A549 (cell line): ENCODE measurements at regions not wholly inside any gene's neighbourhood (a gene's known extent, or its start where the extent isn't known, plus 50 kb on each side); places are given as distances from the start of the nearest gene placed in this dataset.
A peak's percentile ranks its signal among the peaks of the same experiment; 100 is the strongest.

Experiments
- ATAC-seq, 2 experiments: fragments of 200-7000 bp in 1 of 2; fragments of >200 bp in 1 of 2; cut with Nextera tagmentation in 1 of 2; cut with Tn5 transposase in 1 of 2; 3 replicates each; pipeline versions ENCODE4 v1.8.0 to v1.9.1; 2018 to 2020; ENCODE audit warnings: mild to moderate bottlenecking in 1 of 2, moderate library complexity in 1 of 2
- CTCF ChIA-PET: fragments of 300-600 bp; sonication (Branson Sonifier 250); formaldehyde crosslinking; extraction: SDS; loops from one replicate; lab custom pipeline; 2021; ENCODE audit warnings: antibody characterized with exemption, inconsistent platforms; lab: Yijun Ruan, JAX
- POLR2A ChIA-PET: fragments of 350-600 bp; formaldehyde crosslinking; extraction: SDS; loops from one replicate; lab custom pipeline; 2021; ENCODE audit warnings: antibody characterized with exemption, inconsistent platforms; lab: Yijun Ruan, JAX
- DNase-seq, 2 experiments: peaks; one replicate each; pipeline versions ENCODE4 v3.0.0 to v3.0.0-alpha.2; 2011 to 2016; ENCODE audit warnings: low read depth in 1 of 2, low spot score in 1 of 2
- FAIRE-seq: peaks from 2 replicates; lab custom pipeline; 2011; peaks lifted over from hg19 to GRCh38; lab: Jason Lieb, UNC
- H3K27ac ChIP-seq, 2 experiments: fragments of >200 bp; sonication (Bioruptor Twin); formaldehyde crosslinking; 3 replicates each; pipeline ENCODE4 v1.5.1; 2016 to 2017
- H3K4me1 ChIP-seq: fragments of >200 bp; sonication (Bioruptor Twin); formaldehyde crosslinking; 3 replicates; pipeline ENCODE4 v1.6.1; 2016
- H3K4me2 ChIP-seq: fragments of >200 bp; sonication (Bioruptor Twin); formaldehyde crosslinking; 3 replicates; pipeline ENCODE4 v1.6.1; 2016
- H3K4me3 ChIP-seq: fragments of >200 bp; sonication (Bioruptor Twin); formaldehyde crosslinking; 3 replicates; pipeline ENCODE4 v1.5.1; 2016
- H3K9me3 ChIP-seq: fragments of >200 bp; sonication (Bioruptor Twin); formaldehyde crosslinking; 3 replicates; pipeline ENCODE4 v1.6.1; 2016
- BHLHE40 ChIP-seq: IDR thresholded peaks from 2 replicates; pipeline ENCODE4 v1.6.1; 2012; ENCODE audit warnings: low read depth, low read length, inconsistent platforms
- CEBPB ChIP-seq, 2 experiments: fragments of >200 bp in 1 of 2; sonication (Bioruptor Twin) in 1 of 2; formaldehyde crosslinking in 1 of 2; IDR thresholded peaks; 2 replicates each; pipeline ENCODE4 v1.6.1; 2012 to 2016
- CHD4 ChIP-seq: fragments of 200-600 bp; sonication (generic); IDR thresholded peaks from 2 replicates; pipeline ENCODE4 v1.6.1; 2016; ENCODE audit warnings: antibody characterized with exemption, mild to moderate bottlenecking, borderline replicate concordance
- CTCF ChIP-seq: fragments of >200 bp; sonication (Bioruptor Twin); formaldehyde crosslinking; IDR thresholded peaks from 3 replicates; pipeline ENCODE4 v1.5.1; 2016
- FOSB ChIP-seq: fragments of 250-450 bp; sonication (Bioruptor Pico); IDR thresholded peaks from 2 replicates; pipeline ENCODE4 v1.5.0; 2020; ENCODE audit warnings: mild to moderate bottlenecking, moderate library complexity
- FOSL2 ChIP-seq, 2 experiments: fragments of 450-650 bp in 1 of 2; fragments of >200 bp in 1 of 2; sonication (Bioruptor Twin) in 1 of 2; formaldehyde crosslinking; IDR thresholded peaks; 2 replicates each; pipeline versions ENCODE4 v1.5.0 to v1.6.1; 2016 to 2020; ENCODE audit warnings: mild to moderate bottlenecking in 1 of 2, moderate library complexity in 1 of 2
- GATA3 ChIP-seq: IDR thresholded peaks from 2 replicates; pipeline ENCODE4 v1.6.1; 2012; ENCODE audit warnings: borderline replicate concordance
- KDM5A ChIP-seq: fragments of 200-600 bp; sonication (generic); IDR thresholded peaks from 2 replicates; pipeline ENCODE4 v1.6.1; 2016; ENCODE audit warnings: antibody characterized with exemption, mild to moderate bottlenecking
- MAFK ChIP-seq: fragments of 450-650 bp; IDR thresholded peaks from 2 replicates; pipeline ENCODE4 v1.6.1; 2014; ENCODE audit not compliant: partially characterized antibody
- NPAS2 ChIP-seq: fragments of 250-450 bp; sonication (Bioruptor Pico); IDR thresholded peaks from 2 replicates; pipeline ENCODE4 v1.8.0; 2022; ENCODE audit warnings: mild to moderate bottlenecking, moderate library complexity, borderline replicate concordance
- RAD21 ChIP-seq, 2 experiments: fragments of >200 bp in 1 of 2; sonication (Bioruptor Twin) in 1 of 2; formaldehyde crosslinking in 1 of 2; IDR thresholded peaks in 1 of 2; conservative IDR thresholded peaks in 1 of 2; 2 replicates in 1 of 2; 3 replicates in 1 of 2; pipeline ENCODE4 v1.6.1; 2012 to 2018; ENCODE audit warnings: inconsistent platforms in 1 of 2
- SMC3 ChIP-seq: fragments of >200 bp; sonication (Bioruptor Twin); formaldehyde crosslinking; IDR thresholded peaks from 3 replicates; pipeline ENCODE4 v1.6.1; 2018; ENCODE audit warnings: inconsistent platforms
- USF2 ChIP-seq: fragments of 450-650 bp; IDR thresholded peaks from 2 replicates; pipeline ENCODE4 v1.6.1; 2014; ENCODE audit warnings: antibody characterized with exemption
- ZC3H11A ChIP-seq: fragments of 450-650 bp; IDR thresholded peaks from 2 replicates; pipeline ENCODE4 v1.6.1; 2014; ENCODE audit warnings: antibody characterized with exemption, mild to moderate bottlenecking
- WGBS: methylation state at CpG from one replicate; pipeline ENCODE4 v1.1.6; 2017; ENCODE audit errors: missing lambda C conversion rate; 5-methylcytosine and 5-hydroxymethylcytosine counted together
- TF ChIP-seq, protein P1 (sequence below): IDR thresholded peaks from 2 replicates; pipeline ENCODE4 v1.6.1; 2012
- TF ChIP-seq, protein P2 (sequence below): fragments of >200 bp; sonication (Bioruptor Twin); formaldehyde crosslinking; IDR thresholded peaks from 2 replicates; pipeline ENCODE4 v1.6.1; 2016

GRCh38 chr4:74531963-74532794 is 87.2 kb downstream of the AREG start (continued):
- TF ChIP-seq MAFK (no peak), NPAS2 (CRISPR knock-in tag) (no peak), CHD4 (no peak), USF2 (no peak)
- TF ChIP-seq, protein P1, sequence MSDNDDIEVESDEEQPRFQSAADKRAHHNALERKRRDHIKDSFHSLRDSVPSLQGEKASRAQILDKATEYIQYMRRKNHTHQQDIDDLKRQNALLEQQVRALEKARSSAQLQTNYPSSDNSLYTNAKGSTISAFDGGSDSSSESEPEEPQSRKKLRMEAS, result no peak

GRCh38 chr4:74534121-74534520 is 89.2 kb downstream of the AREG start:
- ATAC-seq (no peak; a peak in 1 of 6 replicates), DNase-seq (peak in 1 of 2 experiments; percentile 66), FAIRE-seq (no peak)
- ChIA-PET CTCF (interaction anchor here (1.5 to 4.8 kb wide), 8 partner anchors 84 to 260 kb away, joined by 3 to 33 read pairs (median 17); partner anchors contain the start of genes AREG and BTC), POLR2A (no interaction called here)
- Histone ChIP-seq H3K4me3 (no peak overlapping the region), H3K4me1 (peaks cover 65% of the 10 kb centered on the region), H3K4me2 (peak overlapping the region; percentile 34), H3K27ac (peak overlapping the region; percentile 77 to 85), H3K9me3 (0 out of 3 replicates have a peak, but pooled peaks cover 3% of the 10 kb centered on the region)
- TF ChIP-seq NPAS2 (CRISPR knock-in tag) (no peak), CEBPB (IDR thresholded peaks at IDR 0.05) (peak in 1 of 2 experiments; percentile 6; a peak in 1 of 4 replicates), GATA3 (peak; percentile 50; the same call in 1 of the 2 replicates)
- WGBS, result 13% methylated on average over 3 of the region's 3 CpGs

- no peak overlapping the region for H3K4me2 ChIP-seq
- FAIRE-seq (no peak), DNase-seq (no peak), ATAC-seq (no peak)
- no peak for TF ChIP-seq KDM5A
- no peak for TF ChIP-seq BHLHE40
- TF ChIP-seq SMC3, result no peak
- no peak overlapping the region for H3K4me3 ChIP-seq
- H3K27ac ChIP-seq, result peak overlapping the region; percentile 77 to 85
- H3K9me3 ChIP-seq, result 0 out of 3 replicates have a peak, but pooled peaks cover 3% of the 10 kb centered on the region
- ChIA-PET POLR2A (no interaction called here), CTCF (interaction anchor here (1.3 to 4.8 kb wide), 5 partner anchors 85 to 214 kb away, joined by 4 to 33 read pairs (median 5); no protein-coding TSS in a partner anchor)
- peaks cover 74% of the 10 kb centered on the region for H3K4me1 ChIP-seq
These were observed 90.0 kb downstream of the AREG start for GRCh38 chr4:74534936-74535335.

- TF ChIP-seq, protein P2, sequence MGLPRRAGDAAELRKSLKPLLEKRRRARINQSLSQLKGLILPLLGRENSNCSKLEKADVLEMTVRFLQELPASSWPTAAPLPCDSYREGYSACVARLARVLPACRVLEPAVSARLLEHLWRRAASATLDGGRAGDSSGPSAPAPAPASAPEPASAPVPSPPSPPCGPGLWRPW, result no peak
- TF ChIP-seq FOSB (CRISPR knock-in tag), result no peak
- POLR2A ChIA-PET, result no interaction called here
- FAIRE-seq (no peak), ATAC-seq (no peak), DNase-seq (no peak)
- Histone ChIP-seq H3K4me3 (no peak overlapping the region), H3K27ac (peak overlapping the region; percentile 77 to 82), H3K4me2 (no peak overlapping the region), H3K4me1 (peaks cover 78% of the 10 kb centered on the region), H3K9me3 (0 out of 3 replicates have a peak, but pooled peaks cover 3% of the 10 kb centered on the region)
- WGBS, result 64% methylated on average over 1 of the region's 1 CpG
- CTCF ChIA-PET, result interaction anchor here (1.3 kb wide), 2 partner anchors 86 to 88 kb away, joined by 4 read pairs; no protein-coding TSS in a partner anchor
These were observed 90.6 kb downstream of the AREG start for GRCh38 chr4:74535512-74535911.

DNA sequence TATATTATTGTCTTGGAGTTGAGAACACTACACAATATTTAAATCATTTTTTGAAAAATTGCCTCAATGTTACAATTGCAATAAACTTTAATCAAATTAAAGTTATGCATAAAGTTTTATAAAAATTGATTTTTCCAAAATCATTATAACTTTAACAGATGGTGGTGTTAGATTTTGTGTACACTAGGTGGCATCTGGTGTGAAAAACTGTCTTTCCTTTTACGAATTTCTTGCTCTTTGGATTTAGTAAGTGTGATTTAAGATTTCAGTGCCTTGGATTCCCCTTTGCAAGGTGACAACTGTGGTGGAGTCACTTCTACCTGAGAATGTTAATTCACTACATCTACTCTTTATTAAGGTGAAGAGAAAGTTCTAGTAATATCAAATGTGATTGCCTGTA is 91.6 kb downstream of the AREG start:
- POLR2A ChIA-PET, result no interaction called here
- H3K4me2 ChIP-seq, result peak overlapping the region; percentile 35; the same call in 1 of the 3 replicates
- ATAC-seq (no peak), DNase-seq (peak in 1 of 2 experiments; percentile 43), FAIRE-seq (no peak)
- H3K4me1 ChIP-seq, result peaks cover 74% of the 10 kb centered on the region
- CTCF ChIA-PET, result interaction anchor here (1.6 kb wide), 1 partner anchor 139 kb away, joined by 6 read pairs; no protein-coding TSS in a partner anchor
- TF ChIP-seq ZC3H11A, result no peak
- TF ChIP-seq CTCF, result peak; percentile 42
- peak; percentile 77 for TF ChIP-seq SMC3
- peak; percentile 72 to 75 for TF ChIP-seq RAD21 (conservative IDR thresholded peaks at IDR 0.05 in 1 of 2, IDR thresholded peaks at IDR 0.05 in 1 of 2)
- TF ChIP-seq FOSL2 (IDR thresholded peaks at IDR 0.05), result no peak
- TF ChIP-seq FOSL2 (CRISPR knock-in tag; IDR thresholded peaks at IDR 0.05), result no peak
- TF ChIP-seq, all 56 proteins: peak for 3
- 0% methylated on average over 1 of the region's 1 CpG for WGBS
- Histone ChIP-seq H3K27ac (peak overlapping the region; percentile 77 to 87; a peak in 5 of 6 replicates), H3K4me3 (no peak overlapping the region), H3K9me3 (0 out of 3 replicates have a peak, but pooled peaks cover 3% of the 10 kb centered on the region)
